ENCODE measurements at regions not wholly inside any gene's neighbourhood (a gene's known extent, or its start where the extent isn't known, plus 50 kb on each side); places are given as distances from the start of the nearest gene placed in this dataset.
"Not testable (repeated sequence)": the region's sequence is repeated elsewhere in the genome, so short reads cannot be mapped to it uniquely, and the experiment has no call there.

- DNase-seq = not testable (repeated sequence)
These were observed 150.2 kb downstream of the SEC14L1 start for GRCh38 chr17:77290759-77291558.

DNA sequence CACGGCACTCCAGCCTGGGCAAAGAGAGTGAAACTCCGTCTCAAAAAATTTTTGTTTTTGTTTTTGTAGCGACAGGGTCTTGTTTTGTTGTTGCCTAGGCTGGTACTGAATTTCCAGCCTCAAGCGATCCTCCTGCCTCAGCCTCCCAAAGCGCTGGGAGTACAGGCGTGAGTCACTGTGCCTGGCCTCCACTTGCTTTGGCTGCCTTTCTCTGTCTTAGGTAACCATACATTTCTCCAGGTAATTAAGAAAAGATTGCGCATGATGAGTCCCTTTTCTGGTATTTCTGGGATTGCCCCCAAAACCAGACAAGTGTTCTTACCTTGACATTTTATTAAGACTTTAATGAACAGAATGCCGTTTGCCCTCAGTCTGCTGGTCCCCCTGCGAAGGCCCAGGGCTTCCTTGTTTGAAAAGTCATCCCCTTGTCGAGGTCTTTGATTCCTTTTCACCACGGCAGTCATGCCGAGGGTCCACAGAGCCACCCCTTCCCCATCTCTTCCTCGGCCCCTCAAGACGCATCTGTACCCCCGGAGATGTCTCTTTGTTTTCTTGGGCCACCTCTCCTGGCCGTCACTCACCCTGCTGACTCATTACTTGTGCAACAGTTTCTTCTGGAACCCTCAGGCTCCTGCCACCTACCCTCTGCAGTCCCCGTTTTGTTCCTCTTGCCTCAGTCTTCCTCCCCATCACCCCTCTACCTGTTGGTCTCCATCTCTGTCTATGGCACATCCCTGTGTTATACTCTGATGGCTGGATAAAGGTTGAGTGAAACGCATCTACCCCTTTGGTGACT, 151.0 kb downstream of the SEC14L1 start:
- no peak for DNase-seq

DNA sequence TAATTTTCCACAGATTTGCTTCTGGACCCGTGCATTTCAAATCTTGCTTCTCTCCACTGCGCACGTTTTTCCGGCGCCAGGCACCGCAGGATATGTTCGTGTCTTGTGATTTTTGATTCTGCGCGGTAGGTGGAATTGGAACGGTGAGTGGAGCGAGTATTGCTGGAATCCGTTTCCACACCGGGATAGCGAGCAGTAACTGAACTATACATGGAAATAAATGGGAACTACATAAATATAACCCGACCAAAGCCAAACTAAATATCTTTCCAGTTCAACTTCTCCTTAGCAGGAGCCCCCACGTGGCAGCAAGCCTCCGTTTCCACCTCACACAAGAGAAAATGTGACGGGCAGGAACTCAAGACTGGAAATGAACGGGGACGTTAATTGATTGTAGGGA, 154.0 kb downstream of the SEC14L1 start:
- no peak for DNase-seq

GRCh38 chr17:77295241-77295853, 154.6 kb downstream of the SEC14L1 start:
- no peak for DNase-seq

DNA sequence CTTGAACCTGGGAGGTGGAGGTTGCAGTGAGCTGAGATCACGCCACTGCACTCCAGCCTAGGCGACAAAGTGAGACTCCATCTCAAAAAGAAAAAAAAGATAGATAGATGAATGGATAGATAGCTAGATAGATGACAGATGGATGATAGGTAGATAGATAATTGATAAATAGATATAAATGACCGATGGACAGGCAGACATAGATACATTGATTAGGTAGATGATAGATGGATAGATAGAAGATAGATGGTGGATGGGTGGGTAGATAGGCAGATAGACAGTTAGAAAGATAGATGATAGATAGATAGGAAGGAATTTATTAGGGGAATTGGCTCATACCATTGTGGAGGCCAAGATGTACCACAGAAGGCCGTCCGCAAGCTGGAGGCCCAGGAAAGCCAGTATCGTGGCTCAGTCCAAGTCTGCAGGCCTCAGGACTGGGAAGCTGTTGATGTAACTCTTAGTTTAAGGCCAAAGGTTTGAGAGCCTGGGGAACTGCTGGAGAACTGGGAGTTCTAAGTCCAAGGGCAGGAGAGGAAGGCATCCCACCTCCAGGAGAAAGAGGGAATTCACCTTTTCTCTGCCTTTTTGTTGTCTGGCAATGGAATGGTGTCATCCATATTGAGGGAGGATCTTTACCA, 156.1 kb downstream of the SEC14L1 start:
- no peak for DNase-seq

GRCh38 chr17:77297693-77298666, 157.2 kb downstream of the SEC14L1 start:
- no peak for DNase-seq

- no peak for DNase-seq
These were observed 158.0 kb downstream of the SEC14L1 start for GRCh38 chr17:77298811-77299210.

- no peak for DNase-seq
These were observed 158.7 kb downstream of the SEC14L1 start for GRCh38 chr17:77299256-77300015.

GRCh38 chr17:77300016-77300686, 159.4 kb downstream of the SEC14L1 start:
- DNase-seq = no peak

- no peak for DNase-seq
These were observed 161.0 kb downstream of the SEC14L1 start for GRCh38 chr17:77301694-77302266.

DNA sequence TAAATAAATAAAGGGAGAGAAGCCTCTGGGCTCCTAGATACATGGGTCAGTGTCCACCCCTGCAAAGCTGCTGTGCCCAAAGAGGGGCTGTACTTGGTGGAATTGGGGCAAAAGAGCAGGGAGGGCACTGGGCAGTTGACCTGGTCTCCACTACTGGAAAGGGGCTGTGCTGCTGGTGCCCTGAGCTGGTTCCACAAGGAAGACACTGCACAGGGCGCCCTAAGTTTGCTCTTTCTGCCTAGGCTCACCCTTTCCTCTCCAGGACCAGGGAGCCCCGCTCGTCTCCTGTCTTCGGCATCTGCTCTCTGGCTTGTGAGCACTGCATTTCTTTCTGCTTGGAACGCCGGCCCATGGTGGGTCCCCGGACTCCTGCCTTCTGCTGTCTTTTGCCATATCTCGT, 161.9 kb downstream of the SEC14L1 start:
- DNase-seq = no peak

DNA sequence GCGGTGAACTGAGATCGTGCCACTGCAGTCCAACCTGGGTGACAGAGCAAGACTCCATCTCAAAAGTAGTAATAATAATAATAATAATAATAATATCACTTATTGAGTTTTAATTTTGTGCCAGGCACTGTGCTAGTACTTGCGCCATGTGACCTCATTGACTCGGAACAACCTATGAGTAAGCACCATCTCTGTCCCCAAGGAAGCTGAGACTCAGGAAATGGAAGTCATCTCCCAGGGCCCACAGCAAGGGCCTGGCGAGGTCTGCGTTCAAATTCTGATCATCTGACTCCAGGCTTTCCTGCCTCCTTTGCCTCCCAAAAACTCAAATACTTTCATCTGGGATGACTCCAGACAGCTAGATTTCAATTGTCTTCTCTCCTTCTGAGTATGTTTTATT, 162.9 kb downstream of the SEC14L1 start:
- no peak for DNase-seq

GRCh38 chr17:77304051-77304745, 163.4 kb downstream of the SEC14L1 start:
- no peak for DNase-seq

DNA sequence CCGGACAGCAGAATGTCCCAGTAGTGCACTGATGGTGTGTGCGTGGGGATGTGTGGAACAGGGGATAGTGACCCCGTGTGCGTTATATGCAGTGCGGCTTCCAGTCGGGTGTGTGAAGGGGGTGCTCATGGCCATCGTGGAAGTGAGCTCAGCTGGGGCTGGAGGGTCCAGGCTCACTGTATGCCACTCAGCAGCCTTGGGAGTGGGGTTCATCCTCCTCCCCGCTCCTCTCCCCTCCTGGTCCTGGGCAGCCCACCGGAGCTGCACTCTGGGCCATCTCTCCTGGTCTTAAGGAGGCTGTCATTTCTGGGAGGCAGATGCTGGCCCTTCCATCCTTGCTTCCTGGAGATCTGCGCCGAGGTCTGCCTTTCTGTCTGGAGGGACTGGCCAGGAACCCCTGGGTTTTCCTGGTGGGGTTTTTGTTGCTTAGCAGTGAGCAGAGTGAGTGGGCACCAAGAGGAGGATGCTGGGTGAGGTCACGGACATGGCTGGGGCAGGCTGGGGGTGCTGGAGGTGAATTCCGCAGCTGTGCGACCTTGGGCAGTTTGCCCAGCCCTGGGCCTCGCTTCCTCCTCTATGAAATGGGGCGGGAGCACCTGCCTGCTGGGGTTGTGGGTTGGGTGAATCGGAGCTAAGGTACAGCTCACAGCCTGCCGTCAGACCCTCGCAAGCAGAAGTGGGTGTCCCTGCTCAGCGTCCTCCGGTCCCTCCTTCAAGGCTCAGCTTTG, 164.1 kb downstream of the SEC14L1 start:
- no peak for DNase-seq

GRCh38 chr17:77306048-77306789, 165.4 kb downstream of the SEC14L1 start:
- no peak for DNase-seq

GRCh38 chr17:77306790-77307478, 166.2 kb downstream of the SEC14L1 start:
- DNase-seq = no peak

DNA sequence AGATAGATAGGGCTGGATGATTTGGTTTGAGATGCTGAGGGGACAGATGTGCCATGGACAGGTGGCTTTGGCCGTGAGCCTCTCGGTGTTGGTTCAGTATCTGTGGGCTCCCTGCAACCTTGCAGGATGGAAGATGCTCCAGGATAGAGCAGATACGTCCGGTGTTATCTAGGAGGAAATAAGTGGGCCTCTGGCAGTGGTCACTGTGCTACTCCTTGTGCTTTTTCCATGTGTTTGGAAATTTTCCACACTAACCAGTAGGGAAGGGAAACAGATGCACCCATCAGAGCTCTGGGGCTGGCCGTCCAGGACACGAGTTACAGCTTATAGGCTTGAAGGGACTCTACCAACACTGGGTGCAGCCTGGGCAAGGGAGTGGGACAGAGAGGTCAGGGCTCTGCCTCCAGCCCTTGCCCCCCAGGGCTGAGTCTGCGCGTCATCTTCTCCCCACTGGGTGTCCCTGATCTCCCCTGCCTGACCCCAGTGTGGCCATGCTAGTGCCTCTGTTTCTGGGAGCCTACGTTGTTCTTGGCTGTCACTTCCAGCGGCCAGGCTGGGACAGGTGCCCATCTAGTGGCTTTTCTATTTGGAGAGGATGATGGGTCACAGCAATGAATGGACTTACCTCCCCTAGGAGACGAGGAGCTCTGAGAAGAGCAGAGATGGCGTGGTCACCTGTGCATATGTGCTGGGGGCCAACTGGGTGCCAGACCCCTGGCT, 166.9 kb downstream of the SEC14L1 start:
- DNase-seq = no peak
